ENCODE measurements at regions not wholly inside any gene's neighbourhood (a gene's known extent, or its start where the extent isn't known, plus 50 kb on each side); places are given as distances from the start of the nearest gene placed in this dataset.

GRCh38 chr4:127229855-127230608, 402.7 kb upstream of the INTU start:
- TF ChIP-seq CTCF (IDR thresholded peaks at IDR 0.05) (no peak), EP300 (IDR thresholded peaks at IDR 0.05) (no peak)
